Putamen (tissue), 1 donor: ENCODE measurements at regions not wholly inside any gene's neighbourhood (a gene's known extent, or its start where the extent isn't known, plus 50 kb on each side); places are given as distances from the start of the nearest gene placed in this dataset.

Experiments used
- DNase-seq: peaks from one replicate; pipeline ENCODE4 v3.0.0-alpha.2; 2016; ENCODE audit warnings: low spot score

- DNase-seq, result no peak
Observed at GRCh38 chr2:122233372-122233771, 477.9 kb downstream of the TSN start.

GRCh38 chr2:122236152-122236874 is 480.9 kb downstream of the TSN start:
- DNase-seq, result no peak

GRCh38 chr2:122236925-122237324 is 481.5 kb downstream of the TSN start:
- DNase-seq, result no peak

- DNase-seq, result no peak
Observed at GRCh38 chr2:122237450-122237849, 482.0 kb downstream of the TSN start.

- no peak for DNase-seq
Observed at GRCh38 chr2:122238006-122238559, 482.6 kb downstream of the TSN start.

- DNase-seq, result no peak
Observed at GRCh38 chr2:122239440-122239839, 484.0 kb downstream of the TSN start.

- no peak for DNase-seq
Observed at GRCh38 chr2:122244598-122245229, 489.3 kb downstream of the TSN start.

GRCh38 chr2:122249673-122250072 is 494.2 kb downstream of the TSN start:
- DNase-seq, result no peak

- no peak for DNase-seq
Observed at GRCh38 chr2:122251158-122251557, 495.7 kb downstream of the TSN start.

GRCh38 chr2:122251566-122251965 is 496.1 kb downstream of the TSN start:
- DNase-seq, result no peak

- no peak for DNase-seq
Observed at GRCh38 chr2:122255924-122256323, 500.5 kb downstream of the TSN start.

GRCh38 chr2:122261911-122262310 is 506.5 kb downstream of the TSN start:
- DNase-seq, result no peak

GRCh38 chr2:122263746-122264145 is 508.3 kb downstream of the TSN start:
- DNase-seq, result no peak

GRCh38 chr2:122266636-122267035 is 511.2 kb downstream of the TSN start:
- DNase-seq, result no peak

GRCh38 chr2:122267947-122268346 is 512.5 kb downstream of the TSN start:
- no peak for DNase-seq

- no peak for DNase-seq
Observed at GRCh38 chr2:122273785-122274419, 518.5 kb downstream of the TSN start.

GRCh38 chr2:122277956-122278355 is 522.5 kb downstream of the TSN start:
- no peak for DNase-seq

- DNase-seq, result no peak
Observed at GRCh38 chr2:122300758-122301157, 545.3 kb downstream of the TSN start.

- no peak for DNase-seq
Observed at GRCh38 chr2:122307763-122308162, 552.3 kb downstream of the TSN start.

GRCh38 chr2:122315306-122315705 is 559.9 kb downstream of the TSN start:
- DNase-seq, result no peak

- no peak for DNase-seq
Observed at GRCh38 chr2:122319539-122320132, 564.2 kb downstream of the TSN start.

GRCh38 chr2:122322815-122323214 is 567.4 kb downstream of the TSN start:
- DNase-seq, result no peak

- no peak for DNase-seq
Observed at GRCh38 chr2:122323927-122324326, 568.5 kb downstream of the TSN start.
